K562 (cell line): ENCODE measurements at regions not wholly inside any gene's neighbourhood (a gene's known extent, or its start where the extent isn't known, plus 50 kb on each side); places are given as distances from the start of the nearest gene placed in this dataset.

ENCODE experiments used
- BMI1 ChIP-seq: fragments of 150-350 bp; IDR thresholded peaks from 2 replicates; pipeline ENCODE4 v1.6.1; 2014; ENCODE audit warnings: low read length
- FOS ChIP-seq: IDR thresholded peaks from 3 replicates; pipeline ENCODE4 v1.6.1; 2011; ENCODE audit not compliant: insufficient read length; ENCODE audit errors: extremely low read depth
- HDAC2 ChIP-seq: fragments of 450-650 bp; IDR thresholded peaks from 2 replicates; pipeline ENCODE4 v1.6.1; 2016; ENCODE audit warnings: mild to moderate bottlenecking
- HIVEP1 ChIP-seq: fragments of 250-450 bp; sonication (Bioruptor Pico); IDR thresholded peaks from 2 replicates; pipeline ENCODE4 v1.4.0; 2020; ENCODE audit warnings: mild to moderate bottlenecking
- KLF13 ChIP-seq: fragments of 450-650 bp; IDR thresholded peaks from 2 replicates; pipeline ENCODE4 v1.6.1; 2016; ENCODE audit warnings: missing genetic modification characterization, low read depth, mild to moderate bottlenecking, missing compliant biosample characterization, moderate library complexity, borderline replicate concordance
- MECOM ChIP-seq: fragments of 250-450 bp; sonication (Bioruptor Pico); IDR thresholded peaks from 2 replicates; pipeline ENCODE4 v1.8.0; 2022; ENCODE audit warnings: inconsistent platforms
- MEIS2 ChIP-seq: fragments of 450-650 bp; IDR thresholded peaks from 2 replicates; pipeline ENCODE4 v1.6.1; 2014; ENCODE audit warnings: mild to moderate bottlenecking; ENCODE audit not compliant: partially characterized antibody
- MYBL2 ChIP-seq, 2 experiments: fragments of 450-650 bp in 1 of 2; sonication (generic) in 1 of 2; formaldehyde crosslinking in 1 of 2; IDR thresholded peaks; 2 replicates each; pipeline versions ENCODE4 v1.6.1 to v1.8.1; 2017 to 2022; ENCODE audit warnings: borderline replicate concordance in 1 of 2, inconsistent platforms in 1 of 2, low read depth in 1 of 2, mild to moderate bottlenecking in 1 of 2, missing genetic modification reagents in 1 of 2, moderate library complexity in 1 of 2
- PTTG1 ChIP-seq: fragments of 450-650 bp; IDR thresholded peaks from 2 replicates; pipeline ENCODE4 v1.6.1; 2016; ENCODE audit warnings: low read depth, mild to moderate bottlenecking, missing genetic modification characterization, missing compliant biosample characterization
- RCOR1 ChIP-seq, 2 experiments: IDR thresholded peaks; 2 replicates each; pipeline ENCODE4 v1.6.1; 2012; ENCODE audit warnings: low read depth in 2 of 2, low read length in 2 of 2, borderline replicate concordance in 1 of 2, improper control_type of control experiment in 1 of 2
- SMAD2 ChIP-seq: fragments of 150-350 bp; IDR thresholded peaks from 2 replicates; pipeline ENCODE4 v1.6.1; 2014; ENCODE audit warnings: low read depth, mild to moderate bottlenecking, low read length
- SOX6 ChIP-seq: fragments of 450-650 bp; IDR thresholded peaks from 2 replicates; pipeline ENCODE4 v1.6.1; 2014; ENCODE audit warnings: mild to moderate bottlenecking
- U2AF2 ChIP-seq: fragments of 200-400 bp; formaldehyde crosslinking; optimal IDR thresholded peaks from 2 replicates; pipeline ENCODE3; 2017; ENCODE audit warnings: low read depth, mild to moderate bottlenecking, low read length
- ZNF146 ChIP-seq: IDR thresholded peaks from one replicate; pipeline ENCODE4 v1.6.1; 2018; ENCODE audit warnings: missing compliant biosample characterization; ENCODE audit not compliant: unreplicated experiment
- ZNF324 ChIP-seq: fragments of 250-450 bp; sonication (Bioruptor Pico); IDR thresholded peaks from 2 replicates; pipeline ENCODE4 v1.4.0; 2020; ENCODE audit warnings: mild to moderate bottlenecking
- ZNF785 ChIP-seq: fragments of 250-450 bp; sonication (Bioruptor Pico); IDR thresholded peaks from 2 replicates; pipeline ENCODE4 v1.4.0; 2020; ENCODE audit warnings: mild to moderate bottlenecking
- TF ChIP-seq, protein P1 (sequence below): fragments of 250-450 bp; sonication (Bioruptor Pico); IDR thresholded peaks from 2 replicates; pipeline ENCODE4 v1.8.0; 2021; ENCODE audit warnings: borderline replicate concordance, mild to moderate bottlenecking, moderate library complexity; ENCODE audit not compliant: poor library complexity, severe bottlenecking
- TF ChIP-seq, protein P2 (sequence below): fragments of 450-650 bp; formaldehyde crosslinking; IDR thresholded peaks from 2 replicates; pipeline ENCODE4 v1.4.0; 2020; ENCODE audit warnings: mild to moderate bottlenecking, moderate library complexity
- TF ChIP-seq, protein P3 (sequence below): sonication (generic); formaldehyde crosslinking; IDR thresholded peaks from 2 replicates; pipeline ENCODE4 v1.8.1; 2023; ENCODE audit warnings: mild to moderate bottlenecking, missing genetic modification reagents
- TF ChIP-seq, protein P4 (sequence below), 2 experiments: fragments of 450-650 bp in 1 of 2; sonication (generic) in 1 of 2; formaldehyde crosslinking in 1 of 2; IDR thresholded peaks in 1 of 2; conservative IDR thresholded peaks in 1 of 2; 2 replicates each; pipeline versions ENCODE4 v1.6.1 to v1.8.1; 2016 to 2023; ENCODE audit warnings: mild to moderate bottlenecking in 2 of 2, moderate library complexity in 2 of 2, inconsistent platforms in 1 of 2, missing genetic modification reagents in 1 of 2
- TF ChIP-seq, protein P5 (sequence below), 3 experiments: IDR thresholded peaks in 2 of 3; conservative IDR thresholded peaks in 1 of 3; 2 replicates each; pipeline ENCODE4 v1.5.1; 2011 to 2012; ENCODE audit warnings: low read length in 3 of 3, mild to moderate bottlenecking in 3 of 3, control low read depth in 2 of 3, improper control_type of control experiment in 1 of 3, inconsistent platforms in 1 of 3, low read depth in 1 of 3, mixed read lengths in 1 of 3, moderate library complexity in 1 of 3; ENCODE audit not compliant: insufficient read depth in 2 of 3

DNA sequence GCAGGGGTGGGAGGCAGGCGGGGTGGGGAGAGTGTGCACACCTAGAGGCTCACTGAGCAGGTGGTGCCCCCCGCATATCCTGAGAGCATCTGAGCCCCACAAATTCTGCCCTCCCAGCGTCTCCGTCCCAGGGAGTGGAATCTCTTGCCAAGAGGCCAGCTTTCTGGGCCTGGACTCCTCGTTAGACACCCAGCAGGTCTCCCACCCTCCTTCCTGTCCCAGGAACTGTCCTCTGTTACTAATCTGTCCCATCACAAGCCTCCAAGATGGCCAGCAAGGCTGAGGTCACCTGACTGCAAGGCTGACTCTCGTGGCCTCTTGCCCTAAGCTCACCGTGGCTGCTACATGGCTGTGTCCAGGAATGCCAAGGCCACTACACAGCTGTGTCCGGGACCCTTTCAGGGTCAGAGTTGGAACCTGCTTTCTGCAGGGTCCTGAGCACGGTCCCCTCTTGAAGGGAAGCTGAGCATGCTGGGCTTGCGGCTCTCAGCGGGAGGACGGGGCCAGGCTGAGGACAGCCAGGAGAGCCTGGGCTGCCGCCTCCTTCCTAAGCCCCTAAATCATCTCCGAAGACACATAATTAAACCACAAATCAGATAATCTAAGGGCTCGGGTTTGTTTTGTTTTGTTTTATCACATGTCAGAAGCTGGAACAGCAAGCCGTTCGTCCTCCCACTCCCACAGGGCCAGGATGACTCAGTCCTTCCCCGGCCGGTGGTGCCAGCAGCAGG, 1327.3 kb downstream of the TBC1D22A start (continued):
- no peak for TF ChIP-seq U2AF2
- TF ChIP-seq ZNF324 (CRISPR knock-in tag): no peak
- TF ChIP-seq MYBL2 (IDR thresholded peaks at IDR 0.05; ENCODE audit: low read depth): no peak
- TF ChIP-seq MYBL2 (CRISPR knock-in tag; IDR thresholded peaks at IDR 0.05; ENCODE audit: borderline replicate concordance): no peak
- no peak for TF ChIP-seq FOS
- TF ChIP-seq, protein P1, sequence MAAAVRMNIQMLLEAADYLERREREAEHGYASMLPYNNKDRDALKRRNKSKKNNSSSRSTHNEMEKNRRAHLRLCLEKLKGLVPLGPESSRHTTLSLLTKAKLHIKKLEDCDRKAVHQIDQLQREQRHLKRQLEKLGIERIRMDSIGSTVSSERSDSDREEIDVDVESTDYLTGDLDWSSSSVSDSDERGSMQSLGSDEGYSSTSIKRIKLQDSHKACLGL (CRISPR knock-in tag): no peak
- no peak for TF ChIP-seq PTTG1 (tag)
- no peak for TF ChIP-seq KLF13
- peak; percentile 47; the same call in 1 of the 2 replicates for TF ChIP-seq SOX6
- TF ChIP-seq, protein P2, sequence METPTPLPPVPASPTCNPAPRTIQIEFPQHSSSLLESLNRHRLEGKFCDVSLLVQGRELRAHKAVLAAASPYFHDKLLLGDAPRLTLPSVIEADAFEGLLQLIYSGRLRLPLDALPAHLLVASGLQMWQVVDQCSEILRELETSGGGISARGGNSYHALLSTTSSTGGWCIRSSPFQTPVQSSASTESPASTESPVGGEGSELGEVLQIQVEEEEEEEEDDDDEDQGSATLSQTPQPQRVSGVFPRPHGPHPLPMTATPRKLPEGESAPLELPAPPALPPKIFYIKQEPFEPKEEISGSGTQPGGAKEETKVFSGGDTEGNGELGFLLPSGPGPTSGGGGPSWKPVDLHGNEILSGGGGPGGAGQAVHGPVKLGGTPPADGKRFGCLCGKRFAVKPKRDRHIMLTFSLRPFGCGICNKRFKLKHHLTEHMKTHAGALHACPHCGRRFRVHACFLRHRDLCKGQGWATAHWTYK (CRISPR knock-in tag): no peak
- no peak for TF ChIP-seq HDAC2
- no peak for TF ChIP-seq MECOM
- no peak for TF ChIP-seq HIVEP1
- TF ChIP-seq BMI1: no peak
- TF ChIP-seq, protein P3, sequence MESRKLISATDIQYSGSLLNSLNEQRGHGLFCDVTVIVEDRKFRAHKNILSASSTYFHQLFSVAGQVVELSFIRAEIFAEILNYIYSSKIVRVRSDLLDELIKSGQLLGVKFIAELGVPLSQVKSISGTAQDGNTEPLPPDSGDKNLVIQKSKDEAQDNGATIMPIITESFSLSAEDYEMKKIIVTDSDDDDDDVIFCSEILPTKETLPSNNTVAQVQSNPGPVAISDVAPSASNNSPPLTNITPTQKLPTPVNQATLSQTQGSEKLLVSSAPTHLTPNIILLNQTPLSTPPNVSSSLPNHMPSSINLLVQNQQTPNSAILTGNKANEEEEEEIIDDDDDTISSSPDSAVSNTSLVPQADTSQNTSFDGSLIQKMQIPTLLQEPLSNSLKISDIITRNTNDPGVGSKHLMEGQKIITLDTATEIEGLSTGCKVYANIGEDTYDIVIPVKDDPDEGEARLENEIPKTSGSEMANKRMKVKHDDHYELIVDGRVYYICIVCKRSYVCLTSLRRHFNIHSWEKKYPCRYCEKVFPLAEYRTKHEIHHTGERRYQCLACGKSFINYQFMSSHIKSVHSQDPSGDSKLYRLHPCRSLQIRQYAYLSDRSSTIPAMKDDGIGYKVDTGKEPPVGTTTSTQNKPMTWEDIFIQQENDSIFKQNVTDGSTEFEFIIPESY (CRISPR knock-in tag): no peak
- TF ChIP-seq SMAD2: no peak
- TF ChIP-seq ZNF785 (CRISPR knock-in tag): no peak
- peak in 1 of 2 experiments; percentile 51; a peak in 1 of 4 replicates for TF ChIP-seq RCOR1 (IDR thresholded peaks at IDR 0.05; ENCODE audit: borderline replicate concordance in 1 of 2, low read depth in 2 of 2, low read length in 2 of 2)
- no peak for TF ChIP-seq ZNF146 (CRISPR knock-in tag)
- peak; percentile 91 for TF ChIP-seq MEIS2
- TF ChIP-seq, protein P4, sequence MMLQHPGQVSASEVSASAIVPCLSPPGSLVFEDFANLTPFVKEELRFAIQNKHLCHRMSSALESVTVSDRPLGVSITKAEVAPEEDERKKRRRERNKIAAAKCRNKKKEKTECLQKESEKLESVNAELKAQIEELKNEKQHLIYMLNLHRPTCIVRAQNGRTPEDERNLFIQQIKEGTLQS (IDR thresholded peaks at IDR 0.05): peak; percentile 36; the same call in 1 of the 2 replicates
- TF ChIP-seq, protein P4 (CRISPR knock-in tag; conservative IDR thresholded peaks at IDR 0.05): no peak
- TF ChIP-seq, protein P5, sequence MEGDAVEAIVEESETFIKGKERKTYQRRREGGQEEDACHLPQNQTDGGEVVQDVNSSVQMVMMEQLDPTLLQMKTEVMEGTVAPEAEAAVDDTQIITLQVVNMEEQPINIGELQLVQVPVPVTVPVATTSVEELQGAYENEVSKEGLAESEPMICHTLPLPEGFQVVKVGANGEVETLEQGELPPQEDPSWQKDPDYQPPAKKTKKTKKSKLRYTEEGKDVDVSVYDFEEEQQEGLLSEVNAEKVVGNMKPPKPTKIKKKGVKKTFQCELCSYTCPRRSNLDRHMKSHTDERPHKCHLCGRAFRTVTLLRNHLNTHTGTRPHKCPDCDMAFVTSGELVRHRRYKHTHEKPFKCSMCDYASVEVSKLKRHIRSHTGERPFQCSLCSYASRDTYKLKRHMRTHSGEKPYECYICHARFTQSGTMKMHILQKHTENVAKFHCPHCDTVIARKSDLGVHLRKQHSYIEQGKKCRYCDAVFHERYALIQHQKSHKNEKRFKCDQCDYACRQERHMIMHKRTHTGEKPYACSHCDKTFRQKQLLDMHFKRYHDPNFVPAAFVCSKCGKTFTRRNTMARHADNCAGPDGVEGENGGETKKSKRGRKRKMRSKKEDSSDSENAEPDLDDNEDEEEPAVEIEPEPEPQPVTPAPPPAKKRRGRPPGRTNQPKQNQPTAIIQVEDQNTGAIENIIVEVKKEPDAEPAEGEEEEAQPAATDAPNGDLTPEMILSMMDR (IDR thresholded peaks at IDR 0.05 in 2 of 3, conservative IDR thresholded peaks at IDR 0.05 in 1 of 3; ENCODE audit: insufficient read depth in 2 of 3, low read depth in 1 of 3, low read length in 3 of 3): no peak
